Left hindlimb (tissue), 1 donor: ENCODE measurements at regions not wholly inside any gene's neighbourhood (a gene's known extent, or its start where the extent isn't known, plus 50 kb on each side); places are given as distances from the start of the nearest gene placed in this dataset.
"Not testable (repeated sequence)": the region's sequence is repeated elsewhere in the genome, so short reads cannot be mapped to it uniquely, and the experiment has no call there.

Experiments used
- DNase-seq: peaks from one replicate; pipeline ENCODE4 v3.0.0-alpha.2; 2018

GRCh38 chr4:137825505-137825904 is 293.2 kb upstream of the PCDH18 start:
- DNase-seq, result no peak

DNA sequence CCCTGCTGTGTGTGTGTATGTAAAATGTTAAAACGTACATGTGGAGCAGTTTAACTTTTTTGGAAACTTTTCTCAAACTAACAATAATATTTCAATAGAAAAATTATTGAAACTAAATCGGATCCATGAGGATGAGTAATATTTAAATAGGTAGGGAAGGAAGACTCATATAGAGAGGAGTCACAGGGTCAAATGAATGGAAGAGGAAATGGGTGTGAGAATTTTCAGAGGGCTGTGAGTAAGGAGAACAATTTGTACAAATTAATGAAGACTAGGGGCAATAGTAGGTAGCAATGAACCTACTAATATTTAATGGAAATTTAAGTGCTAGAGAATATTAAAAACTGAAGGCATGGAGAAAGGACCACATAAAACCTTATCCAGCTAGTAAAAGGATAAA is 290.7 kb upstream of the PCDH18 start:
- no peak for DNase-seq

GRCh38 chr4:137819964-137820383 is 287.7 kb upstream of the PCDH18 start:
- DNase-seq, result no peak

- no peak for DNase-seq
Measured at GRCh38 chr4:137812258-137812657, 280.0 kb upstream of the PCDH18 start.

DNA sequence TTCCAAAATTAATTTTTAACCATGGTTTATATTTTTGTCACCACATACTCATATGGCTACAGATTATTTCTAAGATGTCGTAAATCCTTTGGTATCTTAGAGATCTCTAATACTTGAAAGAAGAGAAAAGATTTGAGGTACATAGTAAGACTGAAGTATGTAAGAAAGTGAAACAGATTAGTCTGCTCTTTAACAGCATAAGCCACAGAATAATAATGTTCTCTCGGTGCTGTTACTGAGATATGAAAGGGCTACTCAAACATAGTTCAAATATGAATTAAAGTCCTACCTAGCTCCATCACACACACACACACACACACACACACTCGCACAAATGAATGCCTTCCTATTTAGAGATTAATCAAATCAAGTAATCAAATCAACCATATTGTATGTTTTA is 274.1 kb upstream of the PCDH18 start:
- DNase-seq, result no peak

- no peak for DNase-seq
Measured at GRCh38 chr4:137804906-137805495, 272.7 kb upstream of the PCDH18 start.

- no peak for DNase-seq
Measured at GRCh38 chr4:137800861-137801260, 268.6 kb upstream of the PCDH18 start.

GRCh38 chr4:137794764-137795254 is 262.5 kb upstream of the PCDH18 start:
- DNase-seq, result peak; percentile 62

- not testable (repeated sequence) for DNase-seq
Measured at GRCh38 chr4:137789263-137789662, 257.0 kb upstream of the PCDH18 start.

GRCh38 chr4:137783923-137784322 is 251.6 kb upstream of the PCDH18 start:
- DNase-seq, result not testable (repeated sequence)

- no peak for DNase-seq
Measured at GRCh38 chr4:137775701-137776100, 243.4 kb upstream of the PCDH18 start.

DNA sequence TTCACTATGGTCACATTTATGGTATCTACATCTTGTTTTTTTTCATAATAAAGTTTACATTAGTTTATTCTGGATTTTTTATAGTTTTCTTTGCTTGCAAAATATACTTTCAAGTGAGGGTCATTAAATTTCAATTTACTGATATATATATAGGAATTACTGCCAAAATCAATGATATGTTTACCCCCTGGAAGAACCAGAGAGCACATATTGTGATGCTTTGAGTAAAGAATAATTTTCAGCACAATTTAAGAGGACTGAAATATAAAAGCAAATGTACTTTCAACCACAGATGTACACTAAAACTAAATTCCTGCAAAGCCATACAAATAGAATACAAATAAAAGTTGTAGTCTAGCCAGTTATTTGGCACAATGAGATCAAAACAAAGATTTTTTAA is 242.2 kb upstream of the PCDH18 start:
- no peak for DNase-seq

GRCh38 chr4:137768881-137769280 is 236.6 kb upstream of the PCDH18 start:
- DNase-seq, result no peak

- no peak for DNase-seq
Measured at GRCh38 chr4:137768196-137768595, 235.9 kb upstream of the PCDH18 start.

GRCh38 chr4:137762591-137762990 is 230.3 kb upstream of the PCDH18 start:
- no peak for DNase-seq

GRCh38 chr4:137754652-137755471 is 222.6 kb upstream of the PCDH18 start:
- DNase-seq, result no peak

- DNase-seq, result no peak
Measured at GRCh38 chr4:137749466-137749865, 217.2 kb upstream of the PCDH18 start.

DNA sequence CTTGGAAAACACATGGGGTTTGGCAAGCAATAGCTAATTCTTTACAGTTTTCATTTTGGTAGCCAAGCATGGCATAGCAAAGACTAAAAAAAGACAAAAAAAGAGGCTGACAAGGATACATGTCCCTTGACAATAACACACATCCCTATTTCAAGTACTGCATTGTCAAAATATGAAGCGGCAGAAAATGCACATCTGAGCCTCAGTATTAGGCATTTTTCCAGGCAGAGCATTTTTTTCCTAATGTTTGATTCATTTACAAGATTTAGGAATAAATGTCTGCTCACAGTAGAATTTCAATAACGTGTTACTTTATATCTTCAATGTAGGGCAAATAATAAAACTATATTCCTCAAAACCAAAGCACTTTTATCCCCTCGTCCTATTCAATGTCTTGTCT is 216.3 kb upstream of the PCDH18 start:
- no peak for DNase-seq

- no peak for DNase-seq
Measured at GRCh38 chr4:137740141-137740540, 207.8 kb upstream of the PCDH18 start.

DNA sequence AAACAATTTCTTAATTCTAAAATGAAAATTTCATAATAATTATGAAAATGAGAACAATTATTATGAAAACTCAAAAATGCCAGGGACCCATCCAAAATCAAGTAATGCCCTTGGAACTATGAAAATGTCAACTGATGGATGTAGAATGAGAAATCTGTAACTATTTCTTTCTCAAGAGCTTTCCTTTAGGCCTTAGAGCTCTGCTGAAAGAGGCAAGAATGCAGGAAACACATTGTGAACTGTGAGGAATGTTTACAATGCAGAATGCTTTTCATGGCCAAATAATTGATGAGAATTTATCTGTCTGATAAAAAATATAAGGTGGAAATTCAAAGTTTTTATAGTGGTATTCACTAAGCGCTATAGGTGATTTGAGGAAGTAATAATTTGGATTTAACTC is 207.1 kb upstream of the PCDH18 start:
- DNase-seq, result no peak

DNA sequence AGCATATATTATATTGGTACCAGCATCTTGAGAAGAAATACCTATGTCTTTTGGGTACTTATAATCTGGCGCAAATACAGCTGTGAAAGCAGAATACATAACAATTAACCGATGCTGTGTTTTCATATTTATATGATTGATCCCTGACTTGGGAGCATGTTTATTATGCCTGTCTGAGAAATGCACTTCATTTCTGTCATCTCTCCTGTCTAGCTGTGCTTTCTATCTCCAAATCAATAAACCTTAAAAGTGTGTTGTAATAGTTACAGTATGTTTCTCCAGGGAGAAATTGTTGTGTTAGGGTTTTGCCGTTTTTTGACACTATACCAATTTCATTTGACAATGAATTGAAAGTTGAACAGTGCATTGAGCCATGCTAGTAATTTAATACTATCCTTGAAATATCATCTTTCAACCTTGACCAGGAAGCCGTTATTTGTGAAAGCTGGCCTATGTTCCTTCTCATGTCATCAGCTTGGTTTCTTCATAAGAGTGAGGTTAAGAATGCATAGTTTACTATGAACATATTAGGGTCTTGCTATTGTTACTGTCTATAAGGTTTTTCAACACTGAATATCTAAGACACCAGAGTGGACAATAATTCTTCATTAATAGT is 206.2 kb upstream of the PCDH18 start:
- no peak for DNase-seq

DNA sequence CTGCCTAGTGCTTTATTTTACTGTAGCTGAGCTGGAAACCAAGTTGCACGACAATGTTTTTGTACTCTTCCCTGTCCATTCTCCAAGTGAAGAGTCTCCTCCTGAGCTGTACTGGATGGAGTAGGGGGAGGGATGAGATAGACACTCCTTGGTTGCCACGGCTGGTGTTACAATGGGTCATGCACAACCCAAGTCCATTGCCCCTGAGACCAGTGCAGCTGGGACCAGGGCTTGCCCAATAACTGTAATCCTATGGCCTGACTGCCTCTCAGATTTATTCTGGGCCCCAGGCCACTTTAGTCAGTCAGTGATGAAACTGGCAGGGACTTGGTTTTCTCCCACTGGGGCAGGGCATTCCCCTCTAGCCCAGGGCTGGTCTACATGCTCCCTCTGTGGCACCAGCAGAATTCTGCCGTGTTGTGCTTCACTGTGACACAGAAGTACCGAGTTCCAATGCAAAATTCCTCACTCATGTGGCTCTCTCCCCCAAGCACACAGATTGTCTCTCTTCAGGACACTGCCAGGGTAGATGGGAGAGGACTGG is 203.3 kb upstream of the PCDH18 start:
- no peak for DNase-seq
